GM12865 (cell line): ENCODE measurements at regions not wholly inside any gene's neighbourhood (a gene's known extent, or its start where the extent isn't known, plus 50 kb on each side); places are given as distances from the start of the nearest gene placed in this dataset.

Experiments used
- DNase-seq: peaks from one replicate; pipeline ENCODE4 v3.0.0; 2010; ENCODE audit warnings: low read depth
- H3K4me3 ChIP-seq: 2 replicates; pipeline ENCODE4 v1.5.1; 2011; ENCODE audit warnings: mild to moderate bottlenecking, low read depth, low read length, control low read depth
- CTCF ChIP-seq: IDR thresholded peaks from 2 replicates; pipeline ENCODE4 v1.5.1; 2011; ENCODE audit warnings: low read length, control low read depth, low read depth, inconsistent platforms; ENCODE audit not compliant: insufficient read depth; ENCODE audit errors: missing control alignments

- no peak overlapping the region for H3K4me3 ChIP-seq
- no peak for TF ChIP-seq CTCF
- DNase-seq, result no peak
Observed at GRCh38 chr14:38074754-38075153, 132.9 kb upstream of the SSTR1 start.

- TF ChIP-seq CTCF, result no peak
- no peak overlapping the region for H3K4me3 ChIP-seq
- DNase-seq, result no peak
Observed at GRCh38 chr14:38078393-38078792, 129.3 kb upstream of the SSTR1 start.

GRCh38 chr14:38079268-38079667, 128.4 kb upstream of the SSTR1 start:
- no peak for DNase-seq
- no peak overlapping the region for H3K4me3 ChIP-seq
- TF ChIP-seq CTCF, result no peak

GRCh38 chr14:38079886-38080285, 127.8 kb upstream of the SSTR1 start:
- DNase-seq, result no peak
- H3K4me3 ChIP-seq, result no peak overlapping the region
- TF ChIP-seq CTCF, result no peak

GRCh38 chr14:38080696-38081095, 127.0 kb upstream of the SSTR1 start:
- no peak for DNase-seq
- no peak for TF ChIP-seq CTCF
- H3K4me3 ChIP-seq, result no peak overlapping the region

GRCh38 chr14:38083039-38083438, 124.7 kb upstream of the SSTR1 start:
- no peak for DNase-seq
- TF ChIP-seq CTCF, result no peak
- H3K4me3 ChIP-seq, result no peak overlapping the region

GRCh38 chr14:38089123-38089522, 118.6 kb upstream of the SSTR1 start:
- TF ChIP-seq CTCF, result no peak
- DNase-seq, result no peak
- no peak overlapping the region for H3K4me3 ChIP-seq
